ENCODE measurements at regions not wholly inside any gene's neighbourhood (a gene's known extent, or its start where the extent isn't known, plus 50 kb on each side); places are given as distances from the start of the nearest gene placed in this dataset.

GRCh38 chr3:193912621-193913178, 223.2 kb upstream of the HES1 start:
- TF ChIP-seq REST (IDR thresholded peaks at IDR 0.05; ENCODE audit: unreplicated experiment) (no peak), CTCF (conservative IDR thresholded peaks at IDR 0.05; ENCODE audit: low read depth in 2 of 2) (no peak), POLR2AphosphoS5 (IDR thresholded peaks at IDR 0.05; ENCODE audit: low read depth) (no peak), EZH2phosphoT487 (IDR thresholded peaks at IDR 0.05; ENCODE audit: unreplicated experiment) (no peak), EZH2 (IDR thresholded peaks at IDR 0.05; ENCODE audit: low read depth, unreplicated experiment) (no peak), JUNB (IDR thresholded peaks at IDR 0.05; ENCODE audit: unreplicated experiment) (no peak), NANOG (IDR thresholded peaks at IDR 0.05; ENCODE audit: borderline replicate concordance) (no peak)
